ENCODE measurements at regions not wholly inside any gene's neighbourhood (a gene's known extent, or its start where the extent isn't known, plus 50 kb on each side); places are given as distances from the start of the nearest gene placed in this dataset.

DNA sequence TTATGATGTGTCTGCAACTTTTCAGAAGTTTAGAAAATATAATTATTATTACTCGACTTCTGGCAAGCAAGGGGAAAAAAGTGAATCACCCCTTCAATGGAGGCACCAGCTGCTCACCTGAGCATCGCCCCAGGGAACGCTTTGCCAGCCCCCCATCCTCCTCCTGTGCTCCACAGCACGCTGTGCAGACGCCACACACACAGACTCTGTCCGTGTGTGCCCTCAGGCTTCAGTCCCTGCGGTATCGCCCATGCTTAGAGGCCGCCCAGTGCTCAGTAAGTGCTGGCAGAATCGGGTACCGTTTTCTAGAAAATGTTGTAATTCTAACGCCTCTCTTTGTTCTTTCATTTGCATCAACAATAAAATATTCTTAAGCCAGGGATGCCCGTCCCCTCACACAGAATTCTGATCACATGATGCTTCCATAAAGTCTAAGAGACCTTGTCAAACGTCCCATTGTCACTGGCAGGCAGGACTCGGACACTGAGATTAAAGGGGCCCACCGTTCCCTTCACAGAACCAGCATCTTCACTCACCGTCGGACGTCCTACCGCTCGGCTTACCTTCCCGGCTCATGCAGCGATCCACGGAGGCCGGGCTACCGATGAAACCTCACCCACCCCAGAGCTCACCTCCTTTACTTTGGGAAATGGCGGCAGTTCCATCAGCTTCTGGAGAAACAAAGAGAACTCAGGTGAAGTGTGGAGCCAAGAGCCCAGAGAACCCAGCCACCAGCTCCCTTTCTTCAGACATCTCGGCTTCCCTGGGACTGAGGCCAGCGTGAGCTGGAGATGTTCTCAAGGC lies 105.5 kb downstream of the DLL1 start:
- Mint-ChIP-seq H3K36me3 (peaks cover 4 to 8% (median 4%) of the 10 kb centered on the region in 3 donors), H3K9me3 (peaks cover 4 to 7% (median 5%) of the 10 kb centered on the region in 6 donors), H3K27ac (peak overlapping the region in 2 of 6 donors; percentile 12 to 42), H3K4me1 (peaks cover 44 to 48% of the 10 kb centered on the region in 2 donors), H3K4me3 (peak overlapping the region; percentile 15 to 53 (median 43)), H3K27me3 (ENCODE audit: low read depth in 3 of 3) (peaks cover 19 to 34% (median 24%) of the 10 kb centered on the region in 3 donors)
- no peak for DNase-seq

DNA sequence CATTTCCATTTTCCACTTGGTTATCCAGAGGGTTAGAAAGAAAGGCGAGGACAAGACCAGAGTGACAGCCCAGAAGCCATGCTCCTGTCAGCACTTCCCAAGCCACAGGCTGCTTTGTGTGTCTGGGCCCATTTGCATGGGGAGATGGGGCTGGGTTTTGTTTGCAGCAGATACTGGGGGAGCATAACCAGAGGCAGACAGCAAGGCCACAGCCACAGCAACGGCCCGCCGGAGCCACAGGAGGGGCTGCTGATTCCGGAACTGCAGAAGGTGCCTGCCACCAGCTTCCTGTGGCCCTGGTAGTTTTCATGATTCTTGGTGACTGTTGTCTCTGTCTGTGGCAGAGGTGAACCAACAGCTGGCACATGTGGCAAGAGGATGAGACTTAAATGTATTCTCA lies 106.6 kb downstream of the DLL1 start:
- Mint-ChIP-seq H3K9me3 (peaks cover 4 to 7% (median 5%) of the 10 kb centered on the region in 6 donors), H3K4me1 (peaks cover 44 to 51% of the 10 kb centered on the region in 2 donors), H3K27me3 (ENCODE audit: low read depth in 3 of 3) (peaks cover 19 to 37% (median 20%) of the 10 kb centered on the region in 3 donors), H3K4me3 (peak overlapping the region; percentile 48 to 55 (median 51)), H3K27ac (peak overlapping the region; percentile 24 to 93 (median 84)), H3K36me3 (peaks cover 4 to 8% (median 4%) of the 10 kb centered on the region in 3 donors)
- peak; percentile 73 to 82 (median 79) for DNase-seq

GRCh38 chr6:170183521-170183920 lies 107.4 kb downstream of the DLL1 start:
- Mint-ChIP-seq H3K9me3 (peaks cover 4 to 7% (median 5%) of the 10 kb centered on the region in 6 donors), H3K27me3 (ENCODE audit: low read depth in 3 of 3) (peaks cover 23 to 45% (median 24%) of the 10 kb centered on the region in 3 donors), H3K4me3 (peak overlapping the region in 3 of 5 donors; percentile 5 to 62 (median 10)), H3K27ac (peak overlapping the region; percentile 48 to 93 (median 82)), H3K4me1 (peaks cover 44 to 51% of the 10 kb centered on the region in 2 donors), H3K36me3 (peaks cover 4 to 8% (median 4%) of the 10 kb centered on the region in 3 donors)
- DNase-seq: peak in 2 of 3 donors; percentile 17 to 20

GRCh38 chr6:170182781-170183120 lies 108.1 kb downstream of the DLL1 start:
- Mint-ChIP-seq H3K36me3 (peaks cover 4 to 8% (median 4%) of the 10 kb centered on the region in 3 donors), H3K4me3 (peak overlapping the region in 4 of 5 donors; percentile 38 to 71 (median 64)), H3K4me1 (peaks cover 45 to 51% of the 10 kb centered on the region in 2 donors), H3K27ac (peak overlapping the region in 5 of 6 donors; percentile 64 to 83 (median 82)), H3K27me3 (ENCODE audit: low read depth in 3 of 3) (peaks cover 24 to 51% (median 32%) of the 10 kb centered on the region in 3 donors), H3K9me3 (peaks cover 4 to 7% (median 5%) of the 10 kb centered on the region in 6 donors)
- no peak for DNase-seq

DNA sequence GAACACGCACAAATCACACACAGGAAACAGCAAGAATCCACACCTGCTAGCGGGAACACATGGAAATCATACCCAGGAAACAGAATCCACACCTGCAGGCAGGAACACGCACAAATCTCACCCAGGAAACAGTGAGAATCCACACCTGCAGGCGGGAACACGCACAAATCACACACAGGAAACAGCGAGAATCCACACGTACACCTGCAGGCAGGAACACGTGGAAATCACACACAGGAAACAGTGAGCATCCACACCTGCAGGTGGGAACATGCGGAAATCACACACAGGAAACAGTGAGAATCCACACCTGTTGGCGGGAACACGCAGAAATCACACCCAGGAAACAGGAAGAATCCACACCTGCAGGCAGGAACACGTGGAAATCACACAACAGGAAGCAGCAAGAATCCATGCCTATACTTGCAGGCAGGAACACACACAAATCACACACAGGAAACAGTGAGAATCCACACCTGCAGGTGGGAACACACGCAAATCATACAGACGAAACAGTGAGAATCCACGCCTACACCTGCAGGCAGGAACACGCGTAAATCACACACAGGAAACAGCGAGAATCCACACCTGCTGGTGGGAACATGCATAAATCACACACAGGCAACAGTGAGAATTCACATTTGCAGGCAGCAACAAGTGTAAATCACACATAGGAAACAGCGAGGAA lies 108.6 kb downstream of the DLL1 start:
- Mint-ChIP-seq H3K27me3 (ENCODE audit: low read depth in 3 of 3) (peaks cover 29 to 56% (median 37%) of the 10 kb centered on the region in 3 donors), H3K27ac (peak overlapping the region; percentile 56 to 83 (median 78)), H3K9me3 (peaks cover 4 to 7% (median 5%) of the 10 kb centered on the region in 6 donors), H3K36me3 (peaks cover 4 to 8% (median 4%) of the 10 kb centered on the region in 3 donors), H3K4me3 (peak overlapping the region; percentile 38 to 71 (median 62)), H3K4me1 (peaks cover 45 to 51% of the 10 kb centered on the region in 2 donors)
- DNase-seq: peak; percentile 35 to 49 (median 36)

DNA sequence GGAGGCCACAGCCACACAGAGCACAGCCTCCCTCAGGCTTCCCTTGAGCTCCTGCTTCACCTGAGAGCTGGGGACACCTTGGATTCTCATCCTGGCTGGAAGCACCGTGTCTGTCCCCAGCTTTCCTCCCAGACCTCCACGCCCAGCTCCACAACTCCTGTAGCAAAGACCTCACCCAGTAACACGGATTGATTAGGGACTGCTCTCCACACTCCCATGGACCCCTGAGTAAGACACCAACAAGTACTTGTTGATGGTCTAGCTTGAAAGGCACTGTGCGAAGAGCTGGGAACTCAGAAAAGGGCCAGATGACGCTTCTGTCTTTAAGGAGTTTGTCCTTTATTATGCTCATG lies 109.6 kb downstream of the DLL1 start:
- Mint-ChIP-seq H3K4me1 (peaks cover 47 to 51% of the 10 kb centered on the region in 2 donors), H3K27ac (no peak overlapping the region), H3K27me3 (ENCODE audit: low read depth in 3 of 3) (peaks cover 37 to 64% (median 44%) of the 10 kb centered on the region in 3 donors), H3K4me3 (no peak overlapping the region), H3K9me3 (peaks cover 4 to 7% (median 5%) of the 10 kb centered on the region in 6 donors), H3K36me3 (peaks cover 4 to 8% (median 4%) of the 10 kb centered on the region in 3 donors)
- DNase-seq: no peak

- no peak for DNase-seq
- Mint-ChIP-seq H3K4me1 (peaks cover 44 to 48% of the 10 kb centered on the region in 2 donors), H3K27ac (no peak overlapping the region), H3K4me3 (peak overlapping the region in 1 of 5 donors; percentile 0), H3K9me3 (peaks cover 4 to 7% (median 5%) of the 10 kb centered on the region in 6 donors), H3K36me3 (peaks cover 4 to 8% (median 4%) of the 10 kb centered on the region in 3 donors), H3K27me3 (ENCODE audit: low read depth in 3 of 3) (peaks cover 39 to 67% (median 47%) of the 10 kb centered on the region in 3 donors)
These were observed 110.1 kb downstream of the DLL1 start for GRCh38 chr6:170180671-170181337.

- peak overlapping the region in 2 of 6 donors; percentile 9 to 38 for H3K27ac Mint-ChIP-seq
- H3K36me3 Mint-ChIP-seq: peaks cover 4 to 8% (median 4%) of the 10 kb centered on the region in 3 donors
- H3K4me1 Mint-ChIP-seq: peaks cover 34 to 38% of the 10 kb centered on the region in 2 donors
- no peak overlapping the region for H3K4me3 Mint-ChIP-seq
- H3K27me3 Mint-ChIP-seq (ENCODE audit: low read depth in 3 of 3): peaks cover 34 to 71% (median 50%) of the 10 kb centered on the region in 3 donors
- peaks cover 4 to 7% (median 5%) of the 10 kb centered on the region in 6 donors for H3K9me3 Mint-ChIP-seq
- no peak for DNase-seq
These were observed 111.1 kb downstream of the DLL1 start for GRCh38 chr6:170179616-170180324.

- H3K4me3 Mint-ChIP-seq: peak overlapping the region in 1 of 5 donors; percentile 44
- peaks cover 4 to 8% (median 4%) of the 10 kb centered on the region in 3 donors for H3K36me3 Mint-ChIP-seq
- peak overlapping the region in 2 of 6 donors; percentile 79 to 92 for H3K27ac Mint-ChIP-seq
- H3K27me3 Mint-ChIP-seq (ENCODE audit: low read depth in 3 of 3): peaks cover 36 to 73% (median 46%) of the 10 kb centered on the region in 3 donors
- DNase-seq: no peak
- H3K9me3 Mint-ChIP-seq: peaks cover 4 to 7% (median 5%) of the 10 kb centered on the region in 6 donors
- H3K4me1 Mint-ChIP-seq: peaks cover 28% of the 10 kb centered on the region in 2 donors
These were observed 112.1 kb downstream of the DLL1 start for GRCh38 chr6:170178561-170179477.

- Mint-ChIP-seq H3K4me3 (peak overlapping the region in 3 of 5 donors; percentile 29 to 66 (median 46)), H3K27me3 (ENCODE audit: low read depth in 3 of 3) (peaks cover 35 to 68% (median 40%) of the 10 kb centered on the region in 3 donors), H3K27ac (peak overlapping the region in 3 of 6 donors; percentile 34 to 92 (median 79)), H3K36me3 (peaks cover 0 to 3% (median 0%) of the 10 kb centered on the region in 3 donors), H3K9me3 (peaks cover 0 to 2% (median 0%) of the 10 kb centered on the region in 6 donors), H3K4me1 (peaks cover 20% of the 10 kb centered on the region in 2 donors)
- DNase-seq: peak in 1 of 3 donors; percentile 26
These were observed 112.9 kb downstream of the DLL1 start for GRCh38 chr6:170177772-170178560.

Measured in immature natural killer cell (primary cell).